ENCODE measurements at regions not wholly inside any gene's neighbourhood (a gene's known extent, or its start where the extent isn't known, plus 50 kb on each side); places are given as distances from the start of the nearest gene placed in this dataset.
"Not testable (repeated sequence)": the region's sequence is repeated elsewhere in the genome, so short reads cannot be mapped to it uniquely, and the experiment has no call there.

GRCh38 chr11:37972691-37973090, 1374.7 kb upstream of the RAG2 start:
- no peak for TF ChIP-seq CTCF (IDR thresholded peaks at IDR 0.05; ENCODE audit: control extremely low read depth, extremely low read depth, low read depth, missing control alignments)
- no peak for DNase-seq (ENCODE audit: extremely low spot score)
- ChIA-PET CTCF (interaction anchor here (1.3 to 1.4 kb wide), 2 partner anchors 18 to 24 kb away, joined by 3 to 4 read pairs; no protein-coding TSS in a partner anchor), POLR2A (no interaction called here)

DNA sequence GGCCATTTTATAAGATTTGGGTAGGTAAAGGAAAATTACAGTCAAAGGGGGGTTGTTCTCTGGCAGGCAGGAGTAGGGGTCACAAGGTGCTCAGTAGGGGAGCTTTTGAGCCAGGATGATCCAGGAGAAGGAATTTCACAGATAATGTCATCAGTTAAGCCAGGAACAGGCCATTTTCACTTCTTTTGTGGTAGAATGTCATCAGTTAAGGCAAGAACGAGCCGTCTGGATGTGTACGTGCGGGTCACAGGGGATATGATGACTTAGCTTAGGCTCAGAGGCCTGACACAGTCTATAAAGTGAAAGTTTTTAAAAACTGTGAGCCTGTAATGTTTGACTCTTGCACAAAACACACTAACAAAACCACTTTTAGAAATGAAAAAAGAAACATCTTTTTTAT, 1371.3 kb upstream of the RAG2 start:
- POLR2A ChIA-PET; CTCF ChIA-PET; DNase-seq (ENCODE audit: extremely low spot score): not testable (repeated sequence)

DNA sequence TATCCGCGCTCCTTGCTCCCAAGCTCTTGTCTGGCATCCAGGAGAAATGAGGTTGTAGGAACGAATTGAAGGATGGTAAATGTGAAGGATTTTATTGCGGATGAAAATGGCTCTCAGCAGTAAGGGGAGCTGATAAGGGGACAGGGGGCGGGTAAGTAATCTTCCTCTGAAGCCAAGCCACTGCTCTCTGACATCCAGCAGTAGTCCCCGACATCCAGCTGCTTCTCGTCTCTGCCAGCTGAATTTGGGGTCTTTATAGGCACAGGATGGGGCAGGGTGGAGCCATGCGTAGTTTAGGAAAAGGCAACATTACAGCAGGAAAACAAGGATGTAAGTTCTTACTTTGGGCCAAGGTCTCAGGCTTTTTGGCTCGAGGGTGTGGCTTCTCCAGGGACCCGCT, 1370.1 kb upstream of the RAG2 start:
- POLR2A ChIA-PET: no interaction called here
- DNase-seq (ENCODE audit: extremely low spot score): no peak
- CTCF ChIA-PET: interaction anchor here (1.3 to 1.5 kb wide), 2 partner anchors 9 to 11 kb away, joined by 3 read pairs; no protein-coding TSS in a partner anchor
- no peak for TF ChIP-seq CTCF (IDR thresholded peaks at IDR 0.05; ENCODE audit: control extremely low read depth, extremely low read depth, low read depth, missing control alignments)

DNA sequence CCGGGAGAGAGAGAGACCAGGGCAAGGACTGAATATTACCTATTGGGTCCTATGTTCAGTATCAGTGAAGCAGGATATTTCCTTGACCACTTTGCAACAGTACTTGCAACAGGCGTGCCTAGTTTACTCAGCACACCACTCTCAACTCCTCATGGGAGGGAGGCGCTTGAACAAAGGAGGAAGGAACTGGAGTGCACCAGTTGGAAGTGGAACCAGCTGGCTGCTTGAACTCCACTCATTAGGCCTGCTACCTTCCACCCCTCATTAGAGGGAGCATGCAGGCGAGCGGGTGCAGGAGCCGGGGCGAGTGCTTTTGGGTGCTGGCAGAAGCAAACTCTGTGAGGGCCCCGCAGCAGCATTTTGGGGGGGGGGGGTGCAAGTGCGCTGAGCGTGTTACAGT, 1369.6 kb upstream of the RAG2 start:
- CTCF ChIA-PET: interaction anchor here (1.3 to 1.5 kb wide), 2 partner anchors 9 to 11 kb away, joined by 3 read pairs; no protein-coding TSS in a partner anchor
- POLR2A ChIA-PET: no interaction called here
- DNase-seq (ENCODE audit: extremely low spot score): no peak
- TF ChIP-seq CTCF (IDR thresholded peaks at IDR 0.05; ENCODE audit: control extremely low read depth, extremely low read depth, low read depth, missing control alignments): no peak

DNA sequence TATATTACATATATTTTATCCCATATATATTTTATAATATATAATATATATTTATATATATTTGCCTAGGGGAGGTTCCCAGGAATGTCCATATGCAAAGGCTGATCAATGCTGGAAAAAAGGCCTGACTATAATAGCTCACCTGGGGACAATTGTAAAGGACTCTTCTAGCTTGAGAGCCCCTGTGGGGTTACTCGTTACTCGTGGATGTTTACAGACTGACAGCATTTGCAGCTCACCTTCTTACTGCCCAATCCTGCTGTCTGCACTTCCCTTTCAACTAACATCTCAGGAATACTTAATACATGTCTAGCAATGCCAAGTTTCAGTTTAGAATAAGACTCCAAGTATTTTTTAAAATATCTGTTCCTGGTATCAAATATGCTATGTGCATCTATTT, 1365.4 kb upstream of the RAG2 start:
- CTCF ChIA-PET: no interaction called here
- POLR2A ChIA-PET: no interaction called here
- no peak for TF ChIP-seq CTCF (IDR thresholded peaks at IDR 0.05; ENCODE audit: control extremely low read depth, extremely low read depth, low read depth, missing control alignments)
- DNase-seq (ENCODE audit: extremely low spot score): no peak

DNA sequence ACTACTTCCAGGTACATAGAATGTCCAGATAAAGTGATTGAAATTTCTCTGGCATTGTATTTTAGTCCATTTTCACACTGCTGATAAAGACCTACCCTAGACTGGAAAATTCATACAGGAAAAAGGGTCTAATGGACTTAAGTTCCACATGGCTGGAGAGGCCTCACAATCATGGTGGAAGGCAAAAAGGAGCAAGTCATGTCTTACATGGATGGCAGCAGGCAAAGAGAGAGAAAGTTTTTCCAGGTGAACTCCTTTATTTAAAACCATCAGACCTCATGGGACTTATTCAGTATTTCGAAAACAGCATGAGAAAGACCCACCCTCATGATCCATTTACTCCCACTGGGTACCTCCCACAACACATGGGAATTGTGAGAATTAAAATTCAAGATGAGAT, 1359.7 kb upstream of the RAG2 start:
- no peak for TF ChIP-seq CTCF (IDR thresholded peaks at IDR 0.05; ENCODE audit: control extremely low read depth, extremely low read depth, low read depth, missing control alignments)
- POLR2A ChIA-PET: no interaction called here
- DNase-seq (ENCODE audit: extremely low spot score): no peak
- CTCF ChIA-PET: interaction anchor here (0.9 kb wide), 1 partner anchor 12 kb away, joined by 3 read pairs; no protein-coding TSS in a partner anchor

DNA sequence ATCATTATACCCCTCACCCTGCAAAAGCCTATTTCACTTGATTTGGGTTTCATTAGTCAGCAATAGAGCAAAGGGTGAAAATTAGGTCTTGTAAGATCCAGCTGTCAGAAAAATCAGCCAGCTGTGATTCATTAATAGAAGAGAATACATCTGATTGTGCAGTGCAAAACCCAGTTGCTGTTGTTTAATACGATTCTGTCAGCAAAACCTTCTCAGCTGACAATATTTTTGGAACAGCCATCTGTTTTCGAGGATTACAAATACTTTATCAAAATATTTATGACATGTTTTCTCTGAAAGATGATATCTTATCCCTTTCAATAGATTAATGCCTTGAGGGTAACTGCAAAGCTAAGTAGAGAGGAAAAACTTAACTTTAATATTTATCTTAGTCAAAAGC, 1354.0 kb upstream of the RAG2 start:
- ChIA-PET POLR2A (no interaction called here), CTCF (no interaction called here)
- no peak for DNase-seq (ENCODE audit: extremely low spot score)
- no peak for TF ChIP-seq CTCF (IDR thresholded peaks at IDR 0.05; ENCODE audit: control extremely low read depth, extremely low read depth, low read depth, missing control alignments)

All from GM10248 (cell line).